HL-60 (cell line): ENCODE measurements at regions not wholly inside any gene's neighbourhood (a gene's known extent, or its start where the extent isn't known, plus 50 kb on each side); places are given as distances from the start of the nearest gene placed in this dataset.

Source experiments
- DNase-seq, 2 experiments: peaks; one replicate each; pipeline ENCODE4 v3.0.0-alpha.2; 2010 to 2020; ENCODE audit warnings: low read depth in 1 of 2, low spot score in 1 of 2
- H3K27ac ChIP-seq: fragments of 250-450 bp; sonication (Bioruptor Pico); replicated peaks from 2 replicates; pipeline ENCODE4 v1.5.1; 2020; ENCODE audit warnings: mild to moderate bottlenecking, moderate library complexity
- H3K27me3 ChIP-seq: fragments of 250-450 bp; sonication (Bioruptor Pico); 2 replicates; pipeline ENCODE4 v1.5.1; 2021; ENCODE audit warnings: mild to moderate bottlenecking, moderate library complexity; ENCODE audit not compliant: insufficient read depth, poor library complexity, severe bottlenecking
- H3K4me3 ChIP-seq: replicated peaks from 2 replicates; pipeline ENCODE4 v1.5.1; 2011; ENCODE audit warnings: mild to moderate bottlenecking, control low read depth, low read length; ENCODE audit not compliant: insufficient read depth
- CTCF ChIP-seq: IDR thresholded peaks from one replicate; pipeline ENCODE4 v1.5.1; 2011; ENCODE audit warnings: low read length, control low read depth, inconsistent platforms; ENCODE audit not compliant: insufficient read depth
- GABPA ChIP-seq: IDR thresholded peaks from 2 replicates; pipeline ENCODE4 v1.6.1; 2012; ENCODE audit warnings: low read depth
- POLR2AphosphoS5 ChIP-seq: IDR thresholded peaks from 2 replicates; pipeline ENCODE4 v1.6.1; 2012; ENCODE audit warnings: low read depth
- REST ChIP-seq: IDR thresholded peaks from 2 replicates; pipeline ENCODE4 v1.6.1; 2012; ENCODE audit warnings: low read depth; ENCODE audit not compliant: insufficient replicate concordance
- SPI1 ChIP-seq: IDR thresholded peaks from 2 replicates; pipeline ENCODE4 v1.6.1; 2012; ENCODE audit warnings: low read depth, mild to moderate bottlenecking, borderline replicate concordance

GRCh38 chr10:47060356-47060755 lies 149.1 kb downstream of the PTPN20 start:
- no peak for DNase-seq
- Histone ChIP-seq H3K27ac (no peak overlapping the region), H3K4me3 (no peak overlapping the region), H3K27me3 (peaks cover 2% of the 10 kb centered on the region)
- no peak for TF ChIP-seq REST
- no peak for TF ChIP-seq GABPA
- TF ChIP-seq CTCF = no peak
- TF ChIP-seq POLR2AphosphoS5 = no peak
- TF ChIP-seq SPI1 = no peak

GRCh38 chr10:47060993-47061500 lies 149.8 kb downstream of the PTPN20 start:
- Histone ChIP-seq H3K27ac (no peak overlapping the region), H3K27me3 (peaks cover 2% of the 10 kb centered on the region), H3K4me3 (no peak overlapping the region)
- DNase-seq = no peak
- TF ChIP-seq REST (no peak), SPI1 (no peak), POLR2AphosphoS5 (no peak), CTCF (no peak), GABPA (no peak)

GRCh38 chr10:47061776-47062175 lies 150.5 kb downstream of the PTPN20 start:
- TF ChIP-seq SPI1 (no peak), GABPA (no peak)
- Histone ChIP-seq H3K4me3 (no peak overlapping the region), H3K27ac (no peak overlapping the region), H3K27me3 (peaks cover 2% of the 10 kb centered on the region)
- no peak for DNase-seq

- no peak for DNase-seq
- Histone ChIP-seq H3K4me3 (no peak overlapping the region), H3K27me3 (peaks cover 2% of the 10 kb centered on the region), H3K27ac (no peak overlapping the region)
- TF ChIP-seq POLR2AphosphoS5 (no peak), GABPA (no peak), CTCF (no peak), REST (no peak), SPI1 (no peak)
Measured at GRCh38 chr10:47062441-47063200, 151.4 kb downstream of the PTPN20 start.
